Endothelial cell of umbilical vein (primary cell): ENCODE measurements at regions not wholly inside any gene's neighbourhood (a gene's known extent, or its start where the extent isn't known, plus 50 kb on each side); places are given as distances from the start of the nearest gene placed in this dataset.
"Not testable (repeated sequence)": the region's sequence is repeated elsewhere in the genome, so short reads cannot be mapped to it uniquely, and the experiment has no call there.

Experiments
- EZH2 ChIP-seq: IDR thresholded peaks from 2 replicates; pipeline ENCODE4 v1.6.1; 2012; ENCODE audit warnings: borderline replicate concordance, low read depth, mild to moderate bottlenecking, moderate library complexity, low read length, inconsistent platforms; ENCODE audit not compliant: severe bottlenecking
- JUN ChIP-seq: IDR thresholded peaks from 2 replicates; pipeline ENCODE4 v1.6.1; 2011; ENCODE audit warnings: borderline replicate concordance, low read depth; ENCODE audit not compliant: insufficient read length, insufficient read depth

DNA sequence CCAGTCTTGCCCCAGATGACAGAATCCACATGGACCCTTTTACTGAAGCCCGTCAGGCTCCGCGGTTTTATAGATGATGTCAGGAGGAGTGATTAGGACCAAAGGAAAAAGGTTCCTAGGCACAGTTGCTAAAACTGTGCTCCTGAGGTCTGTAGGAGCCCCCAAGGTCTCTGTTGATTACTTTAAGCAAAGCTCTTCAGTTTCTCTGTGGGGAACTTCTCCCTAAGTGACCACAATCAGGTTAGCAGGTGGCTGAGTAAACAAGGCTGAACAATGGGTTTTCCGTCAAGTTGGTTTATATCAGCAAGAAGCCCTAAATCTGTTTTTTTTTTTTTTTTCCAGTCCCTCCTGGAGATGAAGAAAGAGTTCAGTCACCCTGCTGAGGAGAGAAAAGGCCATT is 269.1 kb downstream of the NPIPA7 start:
- TF ChIP-seq EZH2, JUN: not testable (repeated sequence)
